ENCODE measurements at regions not wholly inside any gene's neighbourhood (a gene's known extent, or its start where the extent isn't known, plus 50 kb on each side); places are given as distances from the start of the nearest gene placed in this dataset.

DNA sequence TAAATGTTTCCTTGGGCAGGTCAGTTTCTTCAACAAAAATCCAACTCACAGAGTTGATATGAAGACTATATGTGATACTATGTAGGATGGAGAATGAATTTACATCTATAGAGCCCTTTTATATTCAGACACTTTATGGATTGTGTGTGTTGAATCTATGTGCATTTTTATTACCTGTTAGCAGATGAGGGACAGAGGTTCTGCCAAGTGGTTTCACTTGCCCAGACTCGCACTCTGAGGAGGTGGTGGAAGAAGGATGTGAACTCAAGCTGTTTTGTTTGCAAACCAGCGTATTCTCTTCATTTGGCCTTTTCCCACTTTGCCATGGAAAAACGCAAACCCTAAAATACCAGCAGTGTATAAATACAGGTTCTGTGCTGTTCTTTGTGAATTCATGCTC is 237.6 kb downstream of the TDRD15 start:
- ChIA-PET POLR2A (no interaction called here), CTCF (interaction anchor here (0.6 kb wide), 1 partner anchor 1000 kb away, joined by 5 read pairs; no protein-coding TSS in a partner anchor)
- no peak overlapping the region for H3K4me3 ChIP-seq (ENCODE audit: low read depth, low read length)
- no peaks in the 10 kb centered on the region for H3K36me3 ChIP-seq (ENCODE audit: control insufficient read depth, insufficient read depth, low read length)
- TF ChIP-seq, protein P1, sequence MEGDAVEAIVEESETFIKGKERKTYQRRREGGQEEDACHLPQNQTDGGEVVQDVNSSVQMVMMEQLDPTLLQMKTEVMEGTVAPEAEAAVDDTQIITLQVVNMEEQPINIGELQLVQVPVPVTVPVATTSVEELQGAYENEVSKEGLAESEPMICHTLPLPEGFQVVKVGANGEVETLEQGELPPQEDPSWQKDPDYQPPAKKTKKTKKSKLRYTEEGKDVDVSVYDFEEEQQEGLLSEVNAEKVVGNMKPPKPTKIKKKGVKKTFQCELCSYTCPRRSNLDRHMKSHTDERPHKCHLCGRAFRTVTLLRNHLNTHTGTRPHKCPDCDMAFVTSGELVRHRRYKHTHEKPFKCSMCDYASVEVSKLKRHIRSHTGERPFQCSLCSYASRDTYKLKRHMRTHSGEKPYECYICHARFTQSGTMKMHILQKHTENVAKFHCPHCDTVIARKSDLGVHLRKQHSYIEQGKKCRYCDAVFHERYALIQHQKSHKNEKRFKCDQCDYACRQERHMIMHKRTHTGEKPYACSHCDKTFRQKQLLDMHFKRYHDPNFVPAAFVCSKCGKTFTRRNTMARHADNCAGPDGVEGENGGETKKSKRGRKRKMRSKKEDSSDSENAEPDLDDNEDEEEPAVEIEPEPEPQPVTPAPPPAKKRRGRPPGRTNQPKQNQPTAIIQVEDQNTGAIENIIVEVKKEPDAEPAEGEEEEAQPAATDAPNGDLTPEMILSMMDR (IDR thresholded peaks at IDR 0.05; ENCODE audit: insufficient read depth, low read depth, low read length): no peak
- H3K27me3 ChIP-seq (ENCODE audit: control insufficient read depth, insufficient read depth, low read length): no peaks in the 10 kb centered on the region
- no peak for DNase-seq (ENCODE audit: low read depth)

DNA sequence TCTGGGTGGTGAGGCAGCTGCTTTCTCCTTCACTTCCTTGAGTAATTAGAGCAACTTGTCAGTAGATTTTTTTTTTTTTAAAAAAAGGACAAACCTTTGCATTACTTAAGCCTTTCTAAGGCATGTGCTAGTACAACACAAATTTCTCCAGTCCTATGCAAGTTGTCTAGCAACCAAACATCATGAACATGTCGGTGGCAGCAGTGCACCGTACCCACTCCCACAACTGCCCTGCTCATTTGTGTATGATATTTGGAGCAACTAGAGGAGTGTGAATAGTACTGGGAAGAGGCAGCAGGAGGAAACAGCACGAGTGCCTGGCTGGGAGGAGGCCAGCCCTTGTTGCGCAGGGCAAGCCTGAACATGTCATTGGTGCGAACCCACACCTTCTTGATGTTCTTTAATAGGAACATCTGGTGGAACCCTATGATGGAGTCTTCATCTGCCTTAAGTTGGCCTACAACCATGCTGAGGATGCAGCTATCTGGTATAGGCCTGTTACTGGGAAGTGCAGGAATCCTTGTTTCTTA is 238.3 kb downstream of the TDRD15 start:
- Histone ChIP-seq H3K27me3 (ENCODE audit: control insufficient read depth, insufficient read depth, low read length) (no peaks in the 10 kb centered on the region), H3K36me3 (ENCODE audit: control insufficient read depth, insufficient read depth, low read length) (no peaks in the 10 kb centered on the region), H3K4me3 (ENCODE audit: low read depth, low read length) (no peak overlapping the region)
- TF ChIP-seq, protein P1 (IDR thresholded peaks at IDR 0.05; ENCODE audit: insufficient read depth, low read depth, low read length): no peak
- POLR2A ChIA-PET: no interaction called here
- DNase-seq (ENCODE audit: low read depth): no peak
- CTCF ChIA-PET: interaction anchor here (0.6 kb wide), 1 partner anchor 999 kb away, joined by 5 read pairs; no protein-coding TSS in a partner anchor

DNA sequence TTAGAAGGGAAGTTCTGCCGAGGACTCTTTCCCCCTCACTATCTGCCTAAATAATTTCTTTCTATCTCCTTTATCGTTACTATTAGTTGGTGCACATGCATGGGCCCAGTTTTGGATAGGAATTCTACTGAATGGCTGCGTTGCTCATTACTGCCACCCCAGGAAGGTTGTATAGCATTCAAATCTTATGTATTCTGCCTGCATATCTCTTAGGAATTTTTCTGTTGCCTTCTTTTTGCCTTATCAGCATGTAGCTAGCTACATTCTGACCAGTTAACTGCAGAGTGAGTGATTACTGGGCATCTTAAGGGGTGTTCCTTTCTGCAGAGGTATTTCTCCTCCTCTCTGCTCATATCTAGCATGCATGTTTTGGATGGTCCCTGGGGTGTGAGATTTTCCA is 239.6 kb downstream of the TDRD15 start:
- no peak for DNase-seq (ENCODE audit: low read depth)
- POLR2A ChIA-PET: no interaction called here
- H3K36me3 ChIP-seq (ENCODE audit: control insufficient read depth, insufficient read depth, low read length): no peaks in the 10 kb centered on the region
- no peak overlapping the region for H3K4me3 ChIP-seq (ENCODE audit: low read depth, low read length)
- TF ChIP-seq, protein P1 (IDR thresholded peaks at IDR 0.05; ENCODE audit: insufficient read depth, low read depth, low read length): no peak
- no peaks in the 10 kb centered on the region for H3K27me3 ChIP-seq (ENCODE audit: control insufficient read depth, insufficient read depth, low read length)
- CTCF ChIA-PET: interaction anchor here (1.6 kb wide), 1 partner anchor 10 kb away, joined by 4 read pairs; no protein-coding TSS in a partner anchor

DNA sequence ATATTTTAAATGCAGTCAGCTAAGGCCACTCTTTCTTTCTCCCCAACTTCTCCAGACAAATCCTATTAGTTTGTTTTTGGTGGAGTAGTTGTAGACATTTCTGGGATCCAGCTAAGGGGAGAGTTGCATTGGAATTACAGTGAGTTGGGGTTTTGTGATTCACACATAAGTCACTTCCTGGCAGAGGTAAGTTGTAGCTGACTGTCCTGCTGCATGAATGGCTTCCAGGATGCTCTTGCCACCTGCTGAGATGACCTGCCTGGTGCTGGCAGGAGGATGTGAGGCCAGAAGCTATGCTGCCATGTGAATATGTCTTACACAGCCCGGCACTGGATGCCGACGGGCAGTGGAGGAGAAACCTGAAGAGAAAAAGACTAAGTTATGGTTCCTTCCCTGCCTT is 243.7 kb downstream of the TDRD15 start:
- DNase-seq (ENCODE audit: low read depth): no peak
- CTCF ChIA-PET: interaction anchor here (0.6 to 1.2 kb wide), 3 partner anchors 10 to 172 kb away, joined by 3 read pairs; no protein-coding TSS in a partner anchor

DNA sequence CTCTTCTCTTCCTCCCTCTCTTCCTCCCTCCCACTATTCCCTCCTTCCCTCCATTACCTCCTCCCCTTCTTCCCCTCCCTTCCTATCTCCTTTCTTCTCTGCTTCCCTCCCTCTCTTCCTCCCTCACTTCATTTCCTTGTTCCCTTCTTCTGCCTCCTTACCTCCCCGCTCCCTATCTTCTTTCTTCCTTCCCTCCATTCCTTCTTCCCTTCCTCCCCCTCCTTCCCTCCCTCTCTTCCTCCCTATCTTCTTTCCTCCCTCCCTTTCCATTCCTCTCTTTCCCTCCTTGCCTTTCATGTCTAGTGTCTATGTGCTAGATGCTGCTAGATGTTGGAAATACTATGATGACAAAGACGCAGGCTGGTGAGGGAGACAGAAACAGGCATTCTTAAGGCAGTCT is 246.0 kb downstream of the TDRD15 start:
- Histone ChIP-seq H3K4me3 (ENCODE audit: low read depth, low read length) (no peak overlapping the region), H3K27me3 (ENCODE audit: control insufficient read depth, insufficient read depth, low read length) (no peaks in the 10 kb centered on the region), H3K36me3 (ENCODE audit: control insufficient read depth, insufficient read depth, low read length) (no peaks in the 10 kb centered on the region)
- DNase-seq (ENCODE audit: low read depth): no peak
- TF ChIP-seq, protein P1 (IDR thresholded peaks at IDR 0.05; ENCODE audit: insufficient read depth, low read depth, low read length): no peak
- ChIA-PET CTCF (no interaction called here), POLR2A (no interaction called here)

More for the DNA sequence above, 243.7 kb downstream of the TDRD15 start:
- Histone ChIP-seq H3K27me3 (ENCODE audit: control insufficient read depth, insufficient read depth, low read length) (no peaks in the 10 kb centered on the region), H3K36me3 (ENCODE audit: control insufficient read depth, insufficient read depth, low read length) (no peaks in the 10 kb centered on the region), H3K4me3 (ENCODE audit: low read depth, low read length) (no peak overlapping the region)
- TF ChIP-seq, protein P1 (IDR thresholded peaks at IDR 0.05; ENCODE audit: insufficient read depth, low read depth, low read length): no peak
- POLR2A ChIA-PET: no interaction called here

Data from BJ (cell line).